ENCODE measurements at regions not wholly inside any gene's neighbourhood (a gene's known extent, or its start where the extent isn't known, plus 50 kb on each side); places are given as distances from the start of the nearest gene placed in this dataset.

DNA sequence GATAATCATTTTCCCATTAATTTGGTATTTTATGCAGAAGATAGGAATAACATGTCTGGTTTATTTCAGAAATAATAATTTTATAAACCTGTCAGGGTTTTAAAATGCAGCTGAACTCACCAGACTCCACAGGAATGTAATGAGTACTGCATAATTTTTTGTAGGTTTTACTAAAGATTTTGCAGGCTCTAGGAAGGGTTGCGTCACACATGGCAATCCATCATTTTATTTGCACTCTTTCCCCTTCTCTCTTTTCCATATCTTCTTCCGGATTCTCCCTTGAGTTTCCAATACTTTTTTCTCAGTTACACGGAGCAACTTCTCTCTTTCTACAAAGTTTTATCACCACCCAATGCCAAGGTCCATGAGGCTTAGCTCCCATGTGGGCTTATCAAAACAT lies 234.7 kb downstream of the NFKBIZ start:
- DNase-seq (ENCODE audit: low spot score) = no peak

DNA sequence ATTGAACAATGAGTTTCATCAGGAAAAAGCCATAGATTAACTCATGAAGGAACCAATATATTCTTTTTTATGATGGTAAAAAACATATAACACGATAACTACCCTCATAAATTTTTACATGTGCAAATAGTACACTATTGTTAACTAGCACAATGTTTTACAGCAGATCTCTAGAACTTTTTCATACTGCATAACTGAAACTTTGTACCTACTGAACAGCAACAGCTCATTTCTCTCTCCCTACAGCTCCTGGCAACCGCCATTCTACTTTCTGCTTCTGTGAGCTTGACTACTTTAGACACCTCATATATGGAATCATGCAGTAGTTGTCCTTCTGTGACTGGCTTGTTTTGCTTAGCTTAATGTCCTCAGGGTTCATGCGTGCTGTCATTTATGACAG lies 235.4 kb downstream of the NFKBIZ start:
- no peak for DNase-seq (ENCODE audit: low spot score)

- DNase-seq (ENCODE audit: low spot score) = no peak
These were observed 236.3 kb downstream of the NFKBIZ start for GRCh38 chr3:102085431-102086176.

- DNase-seq (ENCODE audit: low spot score) = no peak
These were observed 237.9 kb downstream of the NFKBIZ start for GRCh38 chr3:102087236-102087635.

GRCh38 chr3:102089239-102089638 lies 239.9 kb downstream of the NFKBIZ start:
- no peak for DNase-seq (ENCODE audit: low spot score)

- DNase-seq (ENCODE audit: low spot score) = no peak
These were observed 240.8 kb downstream of the NFKBIZ start for GRCh38 chr3:102089904-102090720.

DNA sequence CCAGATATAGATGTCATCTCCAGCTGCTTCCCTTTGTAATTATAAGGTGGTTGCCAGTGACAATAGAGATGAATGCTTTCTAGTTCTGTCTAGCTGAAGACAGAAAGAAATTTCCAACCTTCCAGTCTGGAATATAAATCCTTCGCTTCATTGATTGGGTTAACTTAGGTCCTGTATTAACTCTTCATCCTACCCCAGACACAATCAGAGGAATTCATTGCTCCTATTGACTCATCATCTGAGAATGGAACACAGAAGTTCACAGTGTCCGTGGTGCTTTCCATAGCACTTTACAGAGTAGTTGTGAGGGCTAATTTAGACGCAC lies 241.4 kb downstream of the NFKBIZ start:
- DNase-seq (ENCODE audit: low spot score) = no peak

DNA sequence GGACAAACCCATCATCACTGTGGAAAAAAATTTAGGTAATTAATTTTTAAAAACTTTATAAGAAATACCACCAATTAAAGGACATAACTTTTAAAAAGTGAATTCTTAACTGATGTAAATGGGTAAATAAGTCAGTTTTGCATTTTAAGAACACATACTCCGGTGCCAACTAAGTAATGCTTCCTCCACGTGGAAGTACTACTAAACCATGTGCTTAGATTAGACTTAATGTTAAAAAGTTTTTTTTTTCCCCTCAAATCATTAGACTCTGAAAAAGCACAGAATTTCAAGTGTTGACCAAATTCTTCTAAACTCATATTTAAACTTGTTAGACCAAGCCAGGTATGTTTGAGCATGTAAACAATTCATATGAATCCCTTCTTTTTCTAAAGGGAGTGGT lies 242.0 kb downstream of the NFKBIZ start:
- DNase-seq (ENCODE audit: low spot score) = no peak

- DNase-seq (ENCODE audit: low spot score) = no peak
These were observed 243.5 kb downstream of the NFKBIZ start for GRCh38 chr3:102092617-102093466.

GRCh38 chr3:102094506-102094905 lies 245.2 kb downstream of the NFKBIZ start:
- no peak for DNase-seq (ENCODE audit: low spot score)

DNA sequence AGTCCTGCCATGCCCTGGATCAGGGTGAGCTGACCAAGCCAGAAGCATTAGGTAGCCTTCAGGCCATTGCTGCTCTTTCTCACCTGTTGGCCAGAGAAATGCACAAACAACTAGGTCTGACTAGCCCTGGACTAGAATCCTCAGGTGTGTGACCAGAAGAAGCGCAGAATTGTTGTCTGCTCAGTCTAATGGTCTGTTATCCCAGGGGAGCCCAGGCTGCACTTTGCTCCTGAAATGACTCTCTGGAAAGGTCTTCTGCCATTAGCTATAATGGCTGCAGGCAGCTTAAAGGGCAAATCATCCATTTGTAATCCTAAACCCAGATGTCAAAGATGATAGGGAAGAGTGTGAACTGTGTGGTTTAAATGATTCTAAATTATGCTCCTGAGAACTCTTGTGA lies 246.1 kb downstream of the NFKBIZ start:
- DNase-seq (ENCODE audit: low spot score) = no peak

GRCh38 chr3:102096066-102096465 lies 246.8 kb downstream of the NFKBIZ start:
- no peak for DNase-seq (ENCODE audit: low spot score)

GRCh38 chr3:102098130-102098885 lies 249.0 kb downstream of the NFKBIZ start:
- DNase-seq (ENCODE audit: low spot score) = no peak

DNA sequence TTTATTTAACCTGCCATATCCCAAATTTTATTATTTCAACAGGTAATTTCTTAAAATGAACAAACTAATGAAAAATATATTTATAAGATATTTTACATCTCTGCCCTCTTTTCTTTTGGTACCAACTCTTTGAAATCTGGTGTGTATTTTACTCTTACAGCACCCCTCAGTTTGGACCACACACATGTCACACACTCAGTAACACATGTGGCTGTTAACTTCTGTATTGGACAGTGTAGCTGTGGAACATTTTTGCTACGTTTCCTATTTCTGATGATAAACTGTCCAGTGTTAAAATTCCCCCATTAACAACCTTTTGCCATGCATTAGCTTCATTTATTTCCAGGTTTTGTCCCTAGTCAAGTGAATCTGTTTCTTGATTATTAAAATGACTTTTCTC lies 250.6 kb downstream of the NFKBIZ start:
- no peak for DNase-seq (ENCODE audit: low spot score)

DNA sequence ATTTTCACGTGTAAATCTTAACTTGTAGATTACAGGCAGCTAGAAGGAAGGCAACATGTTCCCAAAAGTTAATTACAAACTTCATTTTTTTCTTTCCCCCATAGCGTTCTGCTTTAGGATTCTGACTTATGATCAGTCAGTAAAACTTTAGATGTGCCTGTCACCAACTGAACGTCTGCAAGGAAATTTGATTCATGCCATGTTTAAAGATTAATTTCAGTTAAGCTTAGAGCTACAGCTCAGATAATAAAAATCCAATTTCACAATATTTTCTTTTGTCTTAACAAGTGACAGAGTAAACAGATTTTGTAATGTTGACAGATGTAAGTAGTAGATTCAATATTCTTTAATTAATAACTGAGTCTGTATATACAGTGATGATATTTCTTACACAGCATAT lies 253.1 kb downstream of the NFKBIZ start:
- DNase-seq (ENCODE audit: low spot score) = no peak

DNA sequence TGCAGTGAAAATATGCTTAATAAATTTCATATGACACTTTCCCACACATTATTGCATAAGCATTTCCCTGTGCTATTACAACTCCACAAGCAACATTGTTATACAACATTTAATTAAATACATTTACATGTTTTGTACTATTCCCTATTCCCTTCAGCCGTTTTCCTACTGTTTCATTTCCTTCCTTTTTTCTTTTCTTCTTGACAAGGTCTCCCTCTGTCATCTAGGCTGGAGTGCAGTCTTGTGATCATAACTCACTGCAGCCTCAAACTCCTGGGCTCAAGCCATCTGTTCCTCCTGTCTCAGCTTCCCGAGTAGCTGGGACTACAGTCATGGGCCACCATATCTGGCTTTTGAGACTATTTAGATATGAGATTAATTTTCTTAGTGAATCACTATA lies 254.7 kb downstream of the NFKBIZ start:
- peak; percentile 15 for DNase-seq (ENCODE audit: low spot score)

- no peak for DNase-seq (ENCODE audit: low spot score)
These were observed 255.9 kb downstream of the NFKBIZ start for GRCh38 chr3:102105193-102105592.

DNA sequence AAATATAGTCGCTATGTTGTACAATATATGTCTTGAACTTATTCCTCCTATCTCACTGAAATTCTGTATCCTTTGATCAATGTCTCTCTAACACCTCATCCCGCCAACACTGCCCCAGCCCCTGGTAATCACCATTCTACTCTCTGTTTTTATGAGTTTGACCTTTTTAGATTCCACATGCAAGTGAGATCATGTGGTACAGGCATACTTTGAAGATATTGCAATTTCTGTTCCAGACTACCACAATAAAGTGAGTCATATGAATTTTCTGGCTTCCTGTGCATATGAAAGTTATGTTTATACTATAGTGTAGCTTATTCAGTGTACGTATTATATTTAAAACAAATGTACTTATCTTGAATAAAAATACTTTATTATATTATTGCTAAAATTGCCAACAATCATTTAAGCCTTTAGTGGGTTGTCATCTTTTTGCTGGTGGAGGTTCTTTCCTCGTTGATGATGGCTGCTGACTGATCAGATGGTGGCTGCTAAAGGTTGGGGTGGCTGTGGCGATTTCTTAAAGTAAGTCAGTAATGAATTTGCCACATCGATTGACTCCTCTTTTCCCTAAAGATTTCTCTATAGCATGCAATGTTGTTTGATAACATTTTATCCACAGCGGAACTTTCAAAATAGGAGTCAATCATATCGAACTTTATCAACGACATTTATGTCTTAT lies 257.2 kb downstream of the NFKBIZ start:
- no peak for DNase-seq (ENCODE audit: low spot score)

DNA sequence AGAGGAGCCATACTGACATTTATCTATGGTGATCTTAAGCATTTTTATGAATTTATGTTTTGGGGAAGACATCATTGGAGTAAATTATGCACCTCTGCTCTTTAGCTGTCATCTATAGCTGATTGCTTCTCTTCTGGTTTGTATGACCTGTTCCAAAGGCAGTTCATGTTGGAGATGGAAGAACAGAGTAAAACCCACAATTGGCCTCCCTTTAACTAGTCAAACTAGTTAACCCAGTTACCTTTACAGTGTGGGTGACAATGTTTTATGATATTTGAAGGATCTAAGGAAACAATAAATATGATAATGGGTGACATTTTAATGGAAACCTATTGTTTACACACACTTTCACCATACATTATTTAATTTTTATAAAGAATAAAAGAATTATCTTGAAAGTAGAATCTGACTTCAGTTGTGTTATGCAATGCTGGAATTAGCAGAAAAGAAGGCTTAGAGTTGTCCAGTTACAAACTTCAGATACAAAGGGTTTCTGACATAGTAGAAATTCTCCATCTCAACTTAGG lies 263.5 kb downstream of the NFKBIZ start:
- no peak for DNase-seq (ENCODE audit: low spot score)

DNA sequence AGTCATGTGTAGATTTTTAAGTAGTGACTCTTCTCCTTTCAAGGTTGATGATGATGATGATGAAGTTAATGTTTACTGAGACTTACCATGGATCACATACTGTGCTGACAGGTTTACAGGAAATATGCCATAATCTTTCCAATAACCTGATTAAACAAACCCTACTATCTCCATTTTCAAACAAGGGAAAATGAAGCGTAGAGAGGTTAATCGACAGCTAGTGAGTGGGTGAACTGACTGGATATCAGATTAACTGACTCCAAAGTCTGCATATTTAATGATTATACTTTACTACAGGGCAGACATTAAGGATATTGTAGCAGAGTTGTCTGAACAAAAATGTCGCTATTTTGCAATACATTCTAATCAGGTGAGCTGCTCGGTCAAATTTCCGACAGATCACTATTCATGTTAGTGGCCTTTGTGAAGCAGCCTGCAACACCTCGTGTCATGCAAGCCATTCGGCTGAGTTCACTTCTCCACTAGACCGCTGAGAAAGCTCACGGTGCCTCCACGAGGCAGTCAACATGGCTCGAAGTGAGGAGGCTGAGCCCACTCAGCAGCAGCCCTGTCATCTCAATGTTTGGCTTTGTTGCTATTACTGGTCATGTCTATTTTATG lies 264.2 kb downstream of the NFKBIZ start:
- DNase-seq (ENCODE audit: low spot score) = no peak

All from pons (tissue), 1 donor.